ENCODE measurements at regions not wholly inside any gene's neighbourhood (a gene's known extent, or its start where the extent isn't known, plus 50 kb on each side); places are given as distances from the start of the nearest gene placed in this dataset.
A peak's percentile ranks its signal among the peaks of the same experiment; 100 is the strongest.

- H3K4me3 ChIP-seq (ENCODE audit: low read depth, low read length) = no peak overlapping the region
- DNase-seq (ENCODE audit: low read depth) = peak; percentile 34
- no peak for TF ChIP-seq CTCF (conservative IDR thresholded peaks at IDR 0.05; ENCODE audit: low read depth, low read length)
These were observed 399.7 kb downstream of the COL12A1 start for GRCh38 chr6:74805916-74806696.

GRCh38 chr6:74798302-74798701, 407.6 kb downstream of the COL12A1 start:
- TF ChIP-seq CTCF (conservative IDR thresholded peaks at IDR 0.05; ENCODE audit: low read depth, low read length) = no peak
- DNase-seq (ENCODE audit: low read depth) = no peak
- no peak overlapping the region for H3K4me3 ChIP-seq (ENCODE audit: low read depth, low read length)

GRCh38 chr6:74785236-74785635, 420.6 kb downstream of the COL12A1 start:
- TF ChIP-seq CTCF (conservative IDR thresholded peaks at IDR 0.05; ENCODE audit: low read depth, low read length) = no peak
- peak; percentile 21 for DNase-seq (ENCODE audit: low read depth)
- no peak overlapping the region for H3K4me3 ChIP-seq (ENCODE audit: low read depth, low read length)

GRCh38 chr6:74782346-74782745, 423.5 kb downstream of the COL12A1 start:
- DNase-seq (ENCODE audit: low read depth) = no peak
- TF ChIP-seq CTCF (conservative IDR thresholded peaks at IDR 0.05; ENCODE audit: low read depth, low read length) = no peak
- no peak overlapping the region for H3K4me3 ChIP-seq (ENCODE audit: low read depth, low read length)

- peak; percentile 53 for DNase-seq (ENCODE audit: low read depth)
- TF ChIP-seq CTCF (conservative IDR thresholded peaks at IDR 0.05; ENCODE audit: low read depth, low read length) = no peak
These were observed 425.0 kb downstream of the COL12A1 start for GRCh38 chr6:74780831-74781230.

GRCh38 chr6:74768738-74769137, 437.1 kb downstream of the COL12A1 start:
- TF ChIP-seq CTCF (conservative IDR thresholded peaks at IDR 0.05; ENCODE audit: low read depth, low read length) = no peak
- H3K4me3 ChIP-seq (ENCODE audit: low read depth, low read length) = no peak overlapping the region
- no peak for DNase-seq (ENCODE audit: low read depth)

More at GRCh38 chr6:74780831-74781230, 425.0 kb downstream of the COL12A1 start:
- H3K4me3 ChIP-seq (ENCODE audit: low read depth, low read length) = no peak overlapping the region

GRCh38 chr6:74768120-74768519, 437.7 kb downstream of the COL12A1 start:
- TF ChIP-seq CTCF (conservative IDR thresholded peaks at IDR 0.05; ENCODE audit: low read depth, low read length) = no peak
- H3K4me3 ChIP-seq (ENCODE audit: low read depth, low read length) = no peak overlapping the region
- no peak for DNase-seq (ENCODE audit: low read depth)
